Heart left ventricle (tissue), 16 donors: ENCODE measurements at regions not wholly inside any gene's neighbourhood (a gene's known extent, or its start where the extent isn't known, plus 50 kb on each side); places are given as distances from the start of the nearest gene placed in this dataset.
A peak's percentile ranks its signal among the peaks of the same experiment; 100 is the strongest.

Source experiments
- ATAC-seq, 4 donors: fragments of 200-7000 bp; cut with Tn5 transposase; one replicate each; pipeline ENCODE4 v1.9.1; 2020 to 2022; ENCODE audit warnings: moderate library complexity in 4 of 4, mild to moderate bottlenecking in 3 of 4, moderate number of reproducible peaks in 1 of 4
- DNase-seq, 5 donors: peaks; one replicate each; pipeline ENCODE4 v3.0.0-alpha.2; 2020
- H3K27ac ChIP-seq, 12 donors: fragments of 200-600 bp; sonication (generic) in 4 of 12; one replicate each; pipeline versions ENCODE4 v1.5.0 to v1.8.0; 2016 to 2022; ENCODE audit warnings: mild to moderate bottlenecking in 2 of 12
- H3K27me3 ChIP-seq, 9 donors: fragments of 200-600 bp; sonication (generic) in 2 of 9; one replicate each; pipeline versions ENCODE4 v1.5.1 to v1.8.0; 2016 to 2022; ENCODE audit warnings: mild to moderate bottlenecking in 3 of 9
- H3K36me3 ChIP-seq, 9 donors: fragments of 200-600 bp; sonication (generic) in 2 of 9; one replicate each; pipeline versions ENCODE4 v1.5.0 to v1.8.0; 2018 to 2022; ENCODE audit warnings: mild to moderate bottlenecking in 2 of 9
- H3K4me1 ChIP-seq, 12 donors: fragments of 200-600 bp; sonication (generic) in 4 of 12; one replicate each; pipeline versions ENCODE4 v1.5.0 to v1.8.0; 2016 to 2022; ENCODE audit warnings: mild to moderate bottlenecking in 3 of 12
- H3K4me3 ChIP-seq, 12 donors: fragments of 200-600 bp; sonication (generic) in 4 of 12; one replicate each; pipeline versions ENCODE4 v1.5.0 to v1.8.0; 2017 to 2022; ENCODE audit warnings: mild to moderate bottlenecking in 9 of 12, moderate library complexity in 4 of 12
- H3K9me3 ChIP-seq, 12 donors: fragments of 200-600 bp; sonication (generic) in 4 of 12; one replicate each; pipeline versions ENCODE4 v1.5.0 to v1.8.0; 2016 to 2022; ENCODE audit warnings: mild to moderate bottlenecking in 1 of 12
- CTCF ChIP-seq, 12 donors: fragments of 200-600 bp; sonication (generic) in 4 of 12; IDR thresholded peaks; one replicate each; pipeline versions ENCODE4 v1.5.0 to v1.8.0; 2018 to 2022; ENCODE audit warnings: antibody characterized with exemption in 12 of 12, mild to moderate bottlenecking in 5 of 12
- POLR2A ChIP-seq, 2 donors: fragments of 450-650 bp; IDR thresholded peaks; one replicate each; pipeline ENCODE4 v1.6.1; 2017; ENCODE audit warnings: antibody characterized with exemption in 2 of 2, mild to moderate bottlenecking in 2 of 2, moderate library complexity in 2 of 2
- WGBS, 4 donors: extraction: QIAGEN DNeasy Blood & Tissue Kit in 2 of 4; methylation state at CpG; one replicate each; pipeline versions ENCODE4 v1.1.5 to v1.1.7; 2013 to 2018; 5-methylcytosine and 5-hydroxymethylcytosine counted together
- intact Hi-C, 10 donors: fragments of 100-400 bp; cut with DNase I; formaldehyde crosslinking; loops; one replicate each; pipeline versions ENCODE4 v1.11.1 to v1.14.2; 2022
- donor health status: ischemic (EF 13 %, LVEDD 7.1; RV severe dilation, severe dysfunction).
- donor health status: healthy with polysubstance abuse.
- donor health status: DM: no; HTN: yes; CAD: no.
- donor health status: DM: no; HTN: no; CAD: no.
- donor health status: ischemic (EF 25% LVEDD 6.9; RV normal size, moderate dysfunction).
- donor health status: ischemic (EF 25% LVEDD 5.7; RV mildly dilated, moderate dysfunction).
- donor health status: healthy.
- donor health status: DM: yes; HTN: yes; CAD: no.
- donor health status: ischemic (EF 35%, LVEDD 5.7; RV mildly dilated, moderate dysfunction).
- donor health status: nonischemic (EF 11% LVEDD 7.7; RV severe dilation, severe dysfunction).
- donor health status: DM: yes; HTN: yes; CAD: no.
- donor health status: PGD.
- donor health status: ischemic (EF 29% LVEDD 5.4; RV normal size, mild dysfunction).
- donor health status: nonischemic (EF 23%, LVEDD 6.1; RV moderate dilation, normal function).

- Histone ChIP-seq H3K4me1 (no peaks in the 10 kb centered on the region), H3K27me3 (no peaks in the 10 kb centered on the region), H3K9me3 (no peaks in the 10 kb centered on the region), H3K27ac (no peak overlapping the region), H3K4me3 (no peak overlapping the region), H3K36me3 (no peaks in the 10 kb centered on the region)
- intact Hi-C loops: no loop called here
- 87 to 94% (median 91%) methylated on average over 2 of the region's 2 CpGs for WGBS, 4 donors
- TF ChIP-seq POLR2A (IDR thresholded peaks at IDR 0.05) (no peak), CTCF (IDR thresholded peaks at IDR 0.05) (no peak)
- no peak for ATAC-seq
- DNase-seq: no peak
Measured at GRCh38 chr5:68126886-68127285, 88.7 kb upstream of the PIK3R1 start.

GRCh38 chr5:68122439-68123328 is 92.9 kb upstream of the PIK3R1 start:
- Histone ChIP-seq H3K9me3 (no peaks in the 10 kb centered on the region), H3K27me3 (no peaks in the 10 kb centered on the region), H3K27ac (no peak overlapping the region), H3K4me1 (no peaks in the 10 kb centered on the region), H3K4me3 (no peak overlapping the region), H3K36me3 (no peaks in the 10 kb centered on the region)
- no peak for TF ChIP-seq CTCF (IDR thresholded peaks at IDR 0.05)
- TF ChIP-seq POLR2A (IDR thresholded peaks at IDR 0.05): no peak
- ATAC-seq (peak in 1 of 4 donors; percentile 41), DNase-seq (no peak)
- intact Hi-C loops: no loop called here
- WGBS, 4 donors: 87 to 95% (median 88%) methylated on average over 7 of the region's 7 CpGs

- intact Hi-C loops: no loop called here
- Histone ChIP-seq H3K9me3 (no peaks in the 10 kb centered on the region), H3K36me3 (no peaks in the 10 kb centered on the region), H3K4me3 (no peak overlapping the region), H3K27ac (no peak overlapping the region), H3K4me1 (peaks cover 0 to 9% (median 0%) of the 10 kb centered on the region in 12 donors), H3K27me3 (no peaks in the 10 kb centered on the region)
- 31 to 46% (median 35%) methylated on average over 2 of the region's 2 CpGs for WGBS, 4 donors
- no peak for ATAC-seq
- no peak for DNase-seq
- TF ChIP-seq POLR2A (IDR thresholded peaks at IDR 0.05) (no peak), CTCF (IDR thresholded peaks at IDR 0.05) (no peak)
Measured at GRCh38 chr5:68116868-68117411, 98.6 kb upstream of the PIK3R1 start.

GRCh38 chr5:68116408-68116807 is 99.1 kb upstream of the PIK3R1 start:
- intact Hi-C loops: no loop called here
- Histone ChIP-seq H3K27me3 (no peaks in the 10 kb centered on the region), H3K9me3 (no peaks in the 10 kb centered on the region), H3K27ac (no peak overlapping the region), H3K36me3 (no peaks in the 10 kb centered on the region), H3K4me3 (no peak overlapping the region), H3K4me1 (peaks cover 0 to 9% (median 0%) of the 10 kb centered on the region in 12 donors)
- ATAC-seq (no peak), DNase-seq (no peak)
- TF ChIP-seq POLR2A (IDR thresholded peaks at IDR 0.05) (no peak), CTCF (IDR thresholded peaks at IDR 0.05) (no peak)
- WGBS, 4 donors: 57 to 86% (median 78%) methylated on average over 2 of the region's 2 CpGs
